Stomach (tissue), 4 donors: ENCODE measurements at regions not wholly inside any gene's neighbourhood (a gene's known extent, or its start where the extent isn't known, plus 50 kb on each side); places are given as distances from the start of the nearest gene placed in this dataset.
"Not testable (repeated sequence)": the region's sequence is repeated elsewhere in the genome, so short reads cannot be mapped to it uniquely, and the experiment has no call there.

Source experiments
- EP300 ChIP-seq: sonication (generic); formaldehyde crosslinking; IDR thresholded peaks from one replicate; pipeline ENCODE4 v1.6.1; 2017; ENCODE audit warnings: antibody characterized with exemption
- POLR2AphosphoS5 ChIP-seq, 3 donors: sonication (generic); formaldehyde crosslinking; IDR thresholded peaks; one replicate each; pipeline ENCODE4 v1.6.1; 2016; ENCODE audit warnings: antibody characterized with exemption in 3 of 3

- not testable (repeated sequence) for TF ChIP-seq POLR2AphosphoS5 (IDR thresholded peaks at IDR 0.05); EP300
These were observed 249.7 kb downstream of the USP25 start for GRCh38 chr21:15979493-15979892.
